Amniotic epithelial cell (primary cell): ENCODE measurements at regions not wholly inside any gene's neighbourhood (a gene's known extent, or its start where the extent isn't known, plus 50 kb on each side); places are given as distances from the start of the nearest gene placed in this dataset.
A peak's percentile ranks its signal among the peaks of the same experiment; 100 is the strongest.

Experiments used
- DNase-seq: peaks from one replicate; pipeline ENCODE4 v3.0.0-alpha.2; 2010; ENCODE audit warnings: low read depth

DNA sequence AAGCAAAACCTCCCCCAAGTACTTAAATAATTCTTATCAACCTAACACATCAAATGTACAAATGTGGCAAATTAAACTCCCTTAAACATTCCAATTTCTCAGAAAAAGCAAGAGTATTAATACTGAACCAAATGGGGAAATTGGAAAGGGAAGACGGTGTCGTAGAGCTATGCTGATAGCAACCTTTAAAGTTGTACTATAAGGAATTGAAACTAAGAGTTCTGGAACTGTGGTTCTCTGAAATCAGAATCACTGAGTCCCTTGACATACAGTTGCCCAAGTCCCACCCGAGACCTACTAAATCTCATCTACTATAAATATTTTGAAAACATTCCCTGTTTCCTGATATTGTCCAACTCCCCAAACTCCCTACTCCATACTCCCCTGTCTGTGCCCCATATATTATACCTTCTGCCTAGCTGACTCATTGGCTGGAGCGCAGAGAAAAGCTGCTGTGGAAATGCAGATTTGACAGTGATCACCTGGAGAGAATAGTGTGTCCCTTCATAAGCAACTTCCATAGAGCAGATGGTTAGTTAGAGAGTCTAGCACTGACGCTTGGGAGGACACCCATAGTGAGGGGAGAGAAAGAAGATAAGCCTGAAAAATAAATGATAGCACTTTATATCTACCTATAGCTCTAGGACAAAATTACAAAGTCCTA lies 51.4 kb upstream of the ITM2B start:
- DNase-seq = no peak

DNA sequence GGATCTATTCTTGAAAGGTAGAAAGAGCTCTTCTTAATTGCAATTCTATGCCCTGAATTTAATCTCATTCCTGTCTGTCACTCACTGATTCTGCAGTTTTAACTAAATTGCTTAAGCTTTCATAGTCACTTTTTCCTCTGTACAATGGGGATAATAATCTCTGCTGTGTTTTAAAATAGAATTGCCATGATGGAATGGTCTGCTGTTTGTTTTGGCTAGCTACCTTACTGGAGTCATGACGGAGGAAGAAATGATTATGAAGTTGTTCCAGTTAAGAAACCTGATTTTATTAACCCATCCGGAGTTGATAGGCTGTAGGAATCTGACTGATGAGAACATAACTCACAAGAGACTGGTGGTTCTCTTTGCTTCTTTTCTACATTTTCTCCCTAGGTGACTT lies 54.9 kb upstream of the ITM2B start:
- DNase-seq = no peak

- no peak for DNase-seq
Observed at GRCh38 chr13:48176781-48177180, 56.2 kb upstream of the ITM2B start.

DNA sequence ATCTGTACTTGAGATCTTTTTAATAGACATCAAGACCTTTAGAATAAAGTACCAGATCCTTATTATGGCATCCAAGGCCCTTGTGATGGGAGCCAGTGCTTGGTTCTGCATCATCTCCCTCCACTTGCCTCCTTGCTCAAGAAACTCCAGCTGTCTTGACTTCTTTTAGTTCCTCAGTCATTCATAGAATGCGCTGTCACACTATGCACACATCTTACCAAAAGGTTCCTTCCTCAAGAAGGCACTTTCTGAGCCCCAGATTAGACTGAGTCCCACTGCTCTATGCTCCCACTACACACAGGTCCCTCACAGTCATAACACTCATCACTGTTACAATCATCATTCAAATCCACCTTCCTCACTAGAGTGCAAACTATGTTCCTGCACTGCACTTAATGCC lies 57.8 kb upstream of the ITM2B start:
- no peak for DNase-seq

- DNase-seq = no peak
Observed at GRCh38 chr13:48167866-48168265, 65.1 kb upstream of the ITM2B start.

DNA sequence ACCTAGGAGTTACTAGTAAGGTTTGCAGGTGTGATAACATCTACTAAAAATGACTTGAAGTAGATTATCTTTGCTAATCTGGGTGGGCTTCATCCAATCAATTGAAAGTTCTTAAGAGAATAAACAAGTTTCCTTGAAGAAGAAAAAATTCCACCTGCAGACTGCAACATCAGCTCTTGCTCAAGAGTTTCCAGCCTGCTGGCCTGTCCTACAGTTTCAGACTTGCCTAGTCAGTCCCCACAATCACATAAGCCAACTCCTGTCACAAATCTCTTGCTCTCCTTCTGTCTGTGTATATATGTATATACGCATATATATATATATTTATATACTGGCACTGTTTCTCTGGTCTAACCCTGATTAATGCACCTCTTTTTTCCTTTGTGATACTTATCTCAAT lies 67.3 kb upstream of the ITM2B start:
- no peak for DNase-seq

DNA sequence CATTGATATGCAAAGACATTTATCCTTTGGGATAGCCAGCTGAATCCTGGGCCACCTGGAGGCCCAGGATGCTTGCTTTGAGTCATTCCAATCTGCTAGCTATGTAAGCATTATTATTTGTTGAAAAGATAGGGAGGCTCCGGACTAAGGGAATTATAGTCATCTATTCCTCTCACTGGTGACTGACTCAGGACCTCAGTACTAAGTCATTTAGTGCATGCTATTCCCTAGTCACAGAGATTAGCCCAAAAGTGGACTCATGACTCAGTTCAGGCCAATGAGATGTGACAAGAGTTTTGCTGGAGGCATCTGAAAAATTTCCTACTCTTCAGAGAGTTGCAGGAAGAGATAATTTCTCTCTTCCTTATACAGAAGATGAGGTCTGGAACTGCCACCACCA lies 67.9 kb upstream of the ITM2B start:
- DNase-seq = no peak

GRCh38 chr13:48163061-48163460 lies 68.2 kb upstream of the MED4 start:
- DNase-seq = no peak

DNA sequence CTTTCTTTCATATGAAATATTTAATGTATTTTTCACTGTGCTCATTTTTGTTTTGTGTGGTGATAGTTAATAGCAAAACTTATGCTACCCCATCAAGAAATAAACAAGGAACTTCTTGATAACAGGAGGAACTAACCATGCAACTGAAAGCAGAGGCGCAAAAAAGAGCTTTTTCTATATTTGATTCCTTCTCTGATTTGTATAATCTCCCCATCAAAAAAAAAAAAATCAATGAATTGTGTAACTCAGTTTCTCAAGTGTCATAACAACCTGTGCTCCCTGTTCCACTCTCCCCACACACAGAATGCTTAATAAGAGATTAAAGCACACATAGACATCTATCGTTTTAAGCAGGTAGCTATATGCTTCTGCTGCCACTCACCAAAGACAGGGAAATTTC lies 67.3 kb upstream of the MED4 start:
- DNase-seq = no peak

- no peak for DNase-seq
Observed at GRCh38 chr13:48161530-48162179, 66.8 kb upstream of the MED4 start.

- DNase-seq = no peak
Observed at GRCh38 chr13:48160606-48161278, 65.8 kb upstream of the MED4 start.

DNA sequence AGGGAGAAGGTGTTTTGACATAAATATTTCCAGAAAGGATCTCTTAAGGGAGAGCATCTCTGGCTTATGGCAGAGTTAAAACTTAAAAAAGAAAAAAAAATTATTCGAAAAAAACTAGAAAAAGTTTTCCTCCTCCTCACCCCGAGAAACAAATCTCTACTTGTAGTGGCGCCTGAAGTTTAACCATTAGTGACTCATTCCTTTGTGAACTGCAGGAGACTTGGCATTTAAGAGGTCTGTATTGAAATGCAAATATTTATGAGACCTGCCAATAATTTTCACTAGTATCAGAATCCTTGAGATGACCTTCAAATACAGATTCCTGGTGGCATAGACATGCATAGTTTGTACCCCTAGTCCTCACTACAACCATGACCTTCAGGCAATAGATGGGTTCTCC lies 64.9 kb upstream of the MED4 start:
- DNase-seq = no peak

DNA sequence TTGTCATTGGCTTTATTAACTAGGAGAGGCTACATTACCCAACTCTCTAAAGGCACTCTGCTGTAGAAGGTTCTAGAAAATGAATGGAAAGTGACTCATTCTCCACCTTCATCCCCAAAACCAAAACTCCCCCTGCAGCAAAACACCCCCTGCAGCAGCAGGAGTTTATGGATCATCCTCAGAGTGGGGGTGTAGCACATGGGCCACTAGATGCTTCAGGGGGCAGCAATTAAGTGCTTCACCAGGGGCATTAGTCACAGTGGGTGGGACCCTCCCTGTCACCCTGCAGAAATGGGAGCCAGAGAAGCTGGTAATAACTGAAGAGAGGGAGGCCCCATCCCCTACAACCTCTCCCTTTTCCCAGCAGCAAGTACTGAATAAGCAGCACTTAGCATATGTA lies 64.5 kb upstream of the MED4 start:
- DNase-seq = no peak

DNA sequence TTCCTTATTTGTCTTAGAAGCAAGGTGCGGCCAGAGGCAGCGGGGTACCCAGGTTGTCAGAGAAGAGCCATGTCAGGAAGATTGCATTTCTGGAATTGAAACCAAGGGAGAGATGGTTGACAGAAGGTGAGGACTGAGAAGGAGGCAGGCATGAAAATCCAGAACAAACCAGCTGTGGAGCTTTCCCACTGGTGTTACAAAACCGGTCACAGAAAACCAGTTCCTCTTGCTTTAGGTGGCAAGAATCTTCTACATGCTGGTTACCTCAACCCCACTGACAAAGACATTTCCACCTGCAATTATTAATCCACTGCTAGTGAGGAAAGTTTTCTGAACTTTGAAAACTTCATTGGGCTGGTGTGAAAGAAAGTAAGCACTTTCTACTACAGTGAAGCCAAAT lies 64.0 kb upstream of the MED4 start:
- no peak for DNase-seq

DNA sequence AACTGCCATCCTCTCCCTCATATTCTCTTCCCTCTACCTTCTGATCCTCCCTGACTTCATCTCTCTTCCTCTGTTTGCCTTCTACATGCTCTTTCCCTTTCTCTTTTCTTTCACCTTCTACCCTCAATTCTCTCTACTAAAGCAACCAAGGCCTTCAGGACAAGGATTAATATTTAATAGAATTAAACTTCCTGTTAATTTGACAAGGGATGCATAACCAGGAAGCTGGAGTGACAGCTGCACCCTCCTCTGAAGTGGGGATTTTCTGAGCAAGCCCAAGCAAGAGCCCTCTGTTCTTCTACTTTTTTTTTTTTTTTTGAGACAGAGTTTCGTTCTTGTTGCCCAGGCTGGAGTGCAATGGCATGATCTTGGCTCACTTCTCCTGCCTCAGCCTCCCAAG lies 63.4 kb upstream of the MED4 start:
- DNase-seq = no peak

DNA sequence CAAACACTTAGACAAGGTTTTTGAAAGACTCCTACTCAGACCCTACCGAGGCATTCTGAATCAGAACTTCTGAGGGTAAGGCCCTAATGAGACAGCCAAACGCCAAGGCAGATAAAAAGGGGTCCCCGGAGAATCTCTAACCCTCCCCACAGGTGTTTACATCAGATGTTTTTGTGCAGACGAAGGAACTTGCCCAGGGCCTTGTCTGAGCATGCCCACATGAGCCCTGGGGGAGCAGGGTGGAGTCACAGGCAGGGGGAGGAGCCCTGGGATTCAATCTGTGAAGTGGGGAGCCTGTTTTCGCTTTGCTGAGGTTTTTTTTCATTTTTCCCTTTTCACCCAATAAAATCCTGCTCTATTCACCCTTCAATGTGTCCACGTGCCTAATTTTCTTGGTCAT lies 61.6 kb upstream of the MED4 start:
- no peak for DNase-seq

DNA sequence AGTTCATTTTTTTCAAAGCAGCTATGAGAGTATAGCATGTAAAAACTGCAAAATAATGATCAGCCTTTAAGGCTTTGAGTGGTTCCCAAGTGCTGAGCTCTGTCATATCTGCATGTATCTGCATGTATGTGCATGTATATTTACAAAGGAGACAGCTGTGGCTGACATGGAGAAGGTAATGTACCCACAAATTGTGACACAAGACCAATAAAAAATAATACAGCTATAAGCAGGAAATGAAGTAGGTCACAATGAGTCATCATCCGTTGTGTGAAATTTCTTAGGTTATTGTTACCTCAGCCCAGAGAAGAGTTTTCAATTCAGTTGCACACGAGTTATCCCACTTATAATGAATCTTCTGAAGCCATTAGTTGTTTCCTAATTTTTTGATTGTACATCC lies 60.9 kb upstream of the MED4 start:
- peak; percentile 50 for DNase-seq

DNA sequence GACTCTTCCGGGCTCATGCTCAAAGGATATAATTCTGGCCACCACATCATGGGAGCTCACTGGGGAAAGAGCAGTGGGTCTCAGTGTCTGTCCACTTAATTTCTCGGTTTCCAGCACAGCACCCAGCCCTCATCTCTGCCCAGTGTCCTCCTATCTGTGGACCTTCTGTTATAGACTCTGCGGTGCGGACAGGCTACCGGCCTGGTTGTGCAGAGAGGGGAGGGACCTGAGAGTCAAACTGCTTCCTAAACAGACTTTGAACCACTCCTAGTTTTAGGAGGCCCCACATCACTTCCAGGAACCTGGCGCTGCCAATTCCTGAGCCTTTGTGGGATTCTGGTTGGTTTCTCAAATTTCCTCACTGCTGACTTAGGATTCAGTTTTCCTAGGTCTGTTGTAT lies 59.8 kb upstream of the MED4 start:
- DNase-seq = no peak

GRCh38 chr13:48153186-48153585 lies 58.3 kb upstream of the MED4 start:
- DNase-seq = no peak

DNA sequence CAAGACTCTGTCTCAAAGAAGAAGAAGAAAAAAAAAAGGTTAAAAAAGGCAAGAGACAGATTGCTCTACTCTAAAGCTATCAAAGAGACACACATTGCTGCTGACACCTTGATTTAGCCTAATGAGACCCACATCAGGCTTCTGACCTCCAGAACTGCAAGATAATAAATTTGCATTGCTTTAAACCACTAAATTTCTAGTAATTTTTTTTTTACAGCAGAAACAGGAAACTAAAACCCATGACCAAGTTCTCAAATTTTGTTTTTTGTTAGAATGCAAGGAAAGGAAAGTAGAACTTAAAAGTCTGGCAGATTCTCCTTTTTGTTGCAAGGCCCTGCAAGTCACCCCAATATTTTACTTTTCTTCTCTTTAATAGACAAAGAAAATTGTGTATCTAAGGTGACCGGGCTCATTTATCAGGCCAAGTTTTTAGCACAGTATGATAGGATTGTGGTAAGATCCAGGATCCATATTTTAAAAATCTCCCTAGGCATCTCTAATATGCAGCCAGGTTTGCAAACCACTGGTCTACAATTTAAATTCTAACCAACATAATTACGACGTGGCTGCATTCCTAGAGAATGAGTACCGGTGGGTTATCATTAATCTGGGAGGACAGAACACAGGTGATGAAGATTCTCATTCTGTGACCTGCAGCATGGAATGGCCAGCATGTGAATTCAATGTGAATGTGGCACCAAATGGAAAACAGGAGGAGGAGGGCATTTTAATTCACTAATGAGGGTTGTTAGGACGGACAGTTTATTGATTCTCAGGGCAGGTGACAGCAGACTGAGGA lies 56.7 kb upstream of the MED4 start:
- DNase-seq = no peak

GRCh38 chr13:48148454-48148853 lies 53.5 kb upstream of the MED4 start:
- DNase-seq = no peak

DNA sequence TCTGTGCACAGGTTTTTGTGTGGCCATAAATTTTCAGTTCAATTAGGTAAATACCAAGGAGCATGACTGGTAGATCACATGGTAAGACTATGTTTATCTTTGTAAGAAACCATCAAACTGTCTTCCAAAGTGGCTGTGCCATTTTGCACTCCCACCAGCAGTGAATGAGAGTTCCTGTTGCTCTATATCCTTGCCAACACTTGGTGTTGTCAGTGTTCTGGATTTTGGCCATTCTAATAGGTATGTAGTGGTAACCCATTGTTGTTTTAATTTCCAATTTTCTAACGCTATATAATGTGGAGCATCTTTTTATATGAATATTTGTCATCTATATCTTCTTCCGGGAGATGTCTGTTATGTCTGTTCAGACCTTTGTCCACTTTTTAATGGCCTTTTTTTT lies 51.7 kb upstream of the MED4 start:
- DNase-seq = no peak

DNA sequence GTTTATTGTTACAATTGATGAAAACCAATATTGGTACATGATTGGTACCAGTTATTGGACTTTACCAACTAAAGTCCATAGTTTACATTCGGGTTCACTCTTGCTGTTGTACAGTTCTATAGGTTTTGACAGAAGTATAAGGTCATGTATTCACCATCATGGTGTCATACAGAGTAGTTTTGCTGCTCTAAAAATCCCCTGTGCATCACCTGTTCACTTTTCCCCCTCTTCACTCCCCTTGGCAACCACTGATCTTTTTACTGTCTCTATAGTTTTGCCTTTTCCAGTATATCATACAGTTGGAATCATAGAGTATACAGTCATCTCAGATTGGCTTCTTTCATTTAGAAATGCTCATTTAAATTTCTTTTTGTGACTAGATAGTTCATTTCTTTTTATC lies 51.2 kb upstream of the MED4 start:
- no peak for DNase-seq
